Activated B cell treated with CpG ODN at 0.5 μM for 24 hours (primary cell): ENCODE measurements at regions not wholly inside any gene's neighbourhood (a gene's known extent, or its start where the extent isn't known, plus 50 kb on each side); places are given as distances from the start of the nearest gene placed in this dataset.

Experiments
- ATAC-seq: fragments of 200-7000 bp; cut with Tn5 transposase; one replicate; pipeline ENCODE4 v1.10.0; 2021; ENCODE audit warnings: low read depth, mild to moderate bottlenecking, moderate library complexity
- CTCF ChIA-PET: fragments of 350-600 bp; sonication (Branson Sonifier 250); formaldehyde crosslinking; loops from one replicate; lab custom pipeline; 2021; ENCODE audit warnings: antibody characterized with exemption; lab: Charles Lee
- POLR2A ChIA-PET: fragments of 350-600 bp; sonication (Branson Sonifier 250); formaldehyde crosslinking; loops from one replicate; lab custom pipeline; 2021; ENCODE audit warnings: antibody characterized with exemption; lab: Charles Lee
- DNase-seq: peaks from one replicate; pipeline ENCODE4 v3.0.0; 2022
- H3K27ac Mint-ChIP-seq: one replicate; pipeline ENCODE4 v1.8.0; 2020; ENCODE audit warnings: mixed read lengths
- H3K27me3 Mint-ChIP-seq: one replicate; pipeline ENCODE4 v1.8.0; 2021; ENCODE audit warnings: mixed read lengths
- H3K36me3 Mint-ChIP-seq: one replicate; pipeline ENCODE4 v1.8.0; 2021; ENCODE audit warnings: low read depth, mixed read lengths
- H3K4me1 Mint-ChIP-seq: one replicate; pipeline ENCODE4 v1.8.0; 2021; ENCODE audit warnings: mixed read lengths
- H3K4me3 Mint-ChIP-seq: one replicate; pipeline ENCODE4 v1.8.0; 2020; ENCODE audit warnings: mild to moderate bottlenecking, mixed read lengths
- H3K9me3 Mint-ChIP-seq: one replicate; pipeline ENCODE4 v1.8.0; 2020; ENCODE audit warnings: mixed read lengths
- CTCF ChIP-seq: fragments of 200-600 bp; IDR thresholded peaks from one replicate; pipeline ENCODE4 v1.8.0; 2022; ENCODE audit warnings: antibody characterized with exemption, mild to moderate bottlenecking
- intact Hi-C: fragments of 100-400 bp; cut with micrococcal nuclease; formaldehyde crosslinking; loops from one replicate; pipeline ENCODE4 v1.15.1; 2024

GRCh38 chr1:209431813-209432442, 151.6 kb upstream of the CAMK1G start:
- CTCF ChIA-PET, result no interaction called here
- no peak for ATAC-seq
- TF ChIP-seq CTCF, result no peak
- H3K27me3 Mint-ChIP-seq, result peaks cover 17% of the 10 kb centered on the region
- no peaks in the 10 kb centered on the region for H3K36me3 Mint-ChIP-seq
- DNase-seq, result no peak
- H3K27ac Mint-ChIP-seq, result no peak overlapping the region
- POLR2A ChIA-PET, result no interaction called here
- H3K4me1 Mint-ChIP-seq, result no peaks in the 10 kb centered on the region
- no peak overlapping the region for H3K4me3 Mint-ChIP-seq
- intact Hi-C loops, result no loop called here
- no peaks in the 10 kb centered on the region for H3K9me3 Mint-ChIP-seq

- CTCF ChIA-PET, result no interaction called here
- POLR2A ChIA-PET, result no interaction called here
These were observed 151.1 kb upstream of the CAMK1G start for GRCh38 chr1:209432443-209432825.

GRCh38 chr1:209433649-209434031, 149.9 kb upstream of the CAMK1G start:
- Mint-ChIP-seq H3K36me3 (no peaks in the 10 kb centered on the region), H3K4me3 (no peak overlapping the region), H3K27ac (no peak overlapping the region), H3K9me3 (no peaks in the 10 kb centered on the region), H3K4me1 (no peaks in the 10 kb centered on the region), H3K27me3 (peaks cover 13% of the 10 kb centered on the region)
- TF ChIP-seq CTCF, result no peak
- CTCF ChIA-PET, result no interaction called here
- intact Hi-C loops, result no loop called here
- ATAC-seq (no peak), DNase-seq (no peak)
- POLR2A ChIA-PET, result no interaction called here

More at GRCh38 chr1:209432443-209432825, 151.1 kb upstream of the CAMK1G start:
- Mint-ChIP-seq H3K36me3 (no peaks in the 10 kb centered on the region), H3K27ac (no peak overlapping the region), H3K27me3 (peaks cover 16% of the 10 kb centered on the region), H3K4me1 (no peaks in the 10 kb centered on the region), H3K4me3 (no peak overlapping the region), H3K9me3 (no peaks in the 10 kb centered on the region)
- intact Hi-C loops, result no loop called here
- TF ChIP-seq CTCF, result no peak
- ATAC-seq, result no peak
- DNase-seq, result no peak

GRCh38 chr1:209434066-209434465, 149.4 kb upstream of the CAMK1G start:
- no peak for TF ChIP-seq CTCF
- no peak for DNase-seq
- Mint-ChIP-seq H3K4me1 (no peaks in the 10 kb centered on the region), H3K27me3 (peaks cover 15% of the 10 kb centered on the region), H3K27ac (no peak overlapping the region), H3K4me3 (no peak overlapping the region), H3K36me3 (no peaks in the 10 kb centered on the region), H3K9me3 (no peaks in the 10 kb centered on the region)
- intact Hi-C loops, result no loop called here
- ChIA-PET CTCF (no interaction called here), POLR2A (no interaction called here)
- no peak for ATAC-seq

- Mint-ChIP-seq H3K36me3 (no peaks in the 10 kb centered on the region), H3K27me3 (peaks cover 15% of the 10 kb centered on the region), H3K9me3 (peaks cover under 1% of the 10 kb centered on the region), H3K27ac (no peak overlapping the region), H3K4me1 (no peaks in the 10 kb centered on the region), H3K4me3 (no peak overlapping the region)
- ChIA-PET CTCF (no interaction called here), POLR2A (no interaction called here)
- intact Hi-C loops, result no loop called here
- no peak for ATAC-seq
- DNase-seq, result no peak
- TF ChIP-seq CTCF, result no peak
These were observed 148.8 kb upstream of the CAMK1G start for GRCh38 chr1:209434631-209435217.
